HT-29 (cell line): ENCODE measurements at regions not wholly inside any gene's neighbourhood (a gene's known extent, or its start where the extent isn't known, plus 50 kb on each side); places are given as distances from the start of the nearest gene placed in this dataset.
A peak's percentile ranks its signal among the peaks of the same experiment; 100 is the strongest.

Experiments used
- DNase-seq: peaks from one replicate; pipeline ENCODE4 v3.0.0-alpha.2; 2015; ENCODE audit warnings: low spot score

DNA sequence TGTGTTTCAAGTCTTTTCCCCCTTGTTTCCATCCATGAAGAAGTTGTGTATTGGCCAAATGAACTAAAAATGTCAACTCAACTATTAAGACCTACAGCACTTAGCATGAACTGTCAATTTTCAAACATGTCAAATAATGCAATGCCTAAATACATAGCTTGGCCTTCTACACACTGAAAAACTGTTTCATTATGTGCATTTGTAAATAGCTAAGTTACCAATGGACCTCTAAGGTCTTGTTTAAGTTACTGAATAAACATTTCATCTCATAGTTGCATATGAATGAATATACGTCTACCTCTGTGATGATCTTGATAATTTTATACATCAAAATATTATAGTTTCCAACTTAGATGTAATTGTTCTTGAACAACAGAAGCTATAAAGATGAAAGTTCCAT lies 744.5 kb downstream of the EFNB2 start:
- DNase-seq: no peak

DNA sequence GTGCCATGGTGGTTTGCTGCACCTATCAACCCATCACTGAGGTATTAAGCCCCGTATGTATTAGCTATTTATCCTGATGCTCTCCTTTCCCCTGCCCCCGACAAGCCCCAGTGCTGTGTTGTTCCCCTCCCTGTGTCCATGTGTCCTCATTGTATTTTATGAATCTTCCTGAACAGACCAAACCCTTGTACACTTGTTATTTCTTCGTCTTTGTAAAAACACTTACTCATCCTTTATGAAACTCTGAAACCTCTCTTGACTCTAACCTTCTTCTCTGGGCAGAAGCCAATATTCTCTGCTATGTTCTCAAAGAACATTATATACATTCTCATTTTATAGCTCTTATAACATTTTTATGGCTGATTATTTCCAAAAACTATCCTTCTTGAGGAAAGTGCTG lies 746.9 kb downstream of the EFNB2 start:
- no peak for DNase-seq

DNA sequence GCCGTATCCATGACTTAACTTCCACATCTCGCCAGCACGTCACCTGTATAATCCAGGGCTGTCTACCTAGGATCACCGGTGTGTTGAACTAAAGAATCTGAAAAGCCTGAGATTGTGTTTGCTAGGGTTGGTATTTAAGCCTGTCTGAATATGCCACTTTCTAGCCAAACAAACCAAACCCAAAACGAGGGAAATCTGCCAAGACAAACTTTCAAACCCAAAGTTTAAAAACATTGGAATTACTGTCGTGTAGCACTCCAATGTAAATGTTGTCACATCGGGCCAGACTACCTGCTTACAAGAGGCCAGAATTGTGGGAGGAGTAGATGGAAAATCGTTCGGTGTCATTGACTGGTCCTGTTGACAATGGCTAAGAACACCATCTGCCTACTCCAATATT lies 747.8 kb downstream of the EFNB2 start:
- no peak for DNase-seq

DNA sequence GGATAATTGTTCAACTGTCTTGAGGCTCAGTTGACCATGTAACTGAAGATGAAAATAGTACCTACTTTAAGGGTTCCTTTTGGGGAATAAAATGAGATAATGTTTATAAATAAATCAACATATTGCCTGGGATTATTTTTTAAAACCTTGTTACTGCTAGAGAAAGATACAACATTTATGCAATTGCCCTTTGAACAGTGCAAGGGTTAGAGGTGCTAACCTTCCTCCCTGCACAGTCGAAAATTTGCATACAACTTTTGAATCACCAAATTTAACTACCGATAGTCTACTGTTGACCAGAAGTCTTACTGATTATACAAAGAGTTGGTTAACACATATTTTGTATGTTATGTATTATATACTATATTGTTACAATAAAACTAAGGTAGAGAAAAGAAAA lies 750.0 kb downstream of the EFNB2 start:
- no peak for DNase-seq

DNA sequence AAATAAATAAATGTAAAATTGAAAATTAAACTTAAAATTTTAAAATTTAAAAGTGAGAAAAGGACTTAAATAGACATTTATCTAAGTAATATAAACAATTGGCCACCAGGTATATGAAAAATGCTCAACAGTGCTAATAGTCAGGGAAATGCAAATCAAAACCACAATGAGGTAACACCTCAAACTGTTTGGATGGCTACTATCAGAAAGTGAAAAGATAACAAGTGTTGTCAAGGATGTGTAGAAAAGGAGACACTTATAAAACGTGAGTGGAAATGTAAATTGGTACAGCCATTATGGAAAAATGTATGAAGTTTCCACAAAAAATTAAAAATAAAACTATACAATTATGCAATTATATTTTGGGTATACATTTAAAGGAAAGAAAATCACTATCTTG lies 752.2 kb downstream of the EFNB2 start:
- DNase-seq: no peak

- no peak for DNase-seq
Observed at GRCh38 chr13:105778196-105778595, 757.3 kb downstream of the EFNB2 start.

DNA sequence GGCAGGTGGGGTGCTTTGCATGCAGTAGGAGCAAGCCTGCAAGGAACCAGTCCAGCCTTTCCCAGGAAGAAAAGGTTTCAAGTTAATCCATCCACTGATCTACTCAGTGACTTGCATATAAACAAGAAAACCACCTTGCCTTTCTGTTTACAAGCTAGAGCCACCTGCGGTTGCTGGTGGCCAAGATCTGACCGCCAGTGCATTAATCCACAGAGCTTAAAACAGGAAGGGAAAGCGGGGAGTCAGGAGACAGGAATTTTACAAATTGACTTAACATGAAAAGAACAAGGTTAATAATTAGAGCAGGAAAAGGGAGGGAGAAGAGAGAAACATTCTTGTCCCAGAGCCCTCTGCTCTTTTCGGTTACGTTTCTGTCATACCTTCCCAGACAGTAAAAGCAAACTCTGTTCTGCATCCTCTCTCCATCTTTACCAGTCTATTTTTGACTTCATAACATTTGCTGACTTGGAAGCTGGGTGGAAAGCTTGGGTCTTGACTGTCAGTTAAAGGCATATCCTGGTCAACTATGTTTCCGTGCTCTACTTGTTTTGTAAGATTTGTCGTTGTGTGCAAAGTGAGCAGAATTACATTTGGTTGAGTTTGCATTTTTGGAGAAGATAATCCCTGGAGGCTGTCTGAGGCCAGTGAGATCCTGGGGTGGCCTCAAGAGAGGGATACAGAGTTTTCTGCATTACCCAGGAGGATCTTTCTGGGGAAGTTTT lies 760.6 kb downstream of the EFNB2 start:
- DNase-seq: peak; percentile 95

GRCh38 chr13:105773863-105774538 lies 761.5 kb downstream of the EFNB2 start:
- peak; percentile 82 for DNase-seq

- DNase-seq: no peak
Observed at GRCh38 chr13:105773241-105773640, 762.2 kb downstream of the EFNB2 start.

GRCh38 chr13:105764486-105764885 lies 771.0 kb downstream of the EFNB2 start:
- no peak for DNase-seq

GRCh38 chr13:105763851-105764250 lies 771.6 kb downstream of the EFNB2 start:
- no peak for DNase-seq

DNA sequence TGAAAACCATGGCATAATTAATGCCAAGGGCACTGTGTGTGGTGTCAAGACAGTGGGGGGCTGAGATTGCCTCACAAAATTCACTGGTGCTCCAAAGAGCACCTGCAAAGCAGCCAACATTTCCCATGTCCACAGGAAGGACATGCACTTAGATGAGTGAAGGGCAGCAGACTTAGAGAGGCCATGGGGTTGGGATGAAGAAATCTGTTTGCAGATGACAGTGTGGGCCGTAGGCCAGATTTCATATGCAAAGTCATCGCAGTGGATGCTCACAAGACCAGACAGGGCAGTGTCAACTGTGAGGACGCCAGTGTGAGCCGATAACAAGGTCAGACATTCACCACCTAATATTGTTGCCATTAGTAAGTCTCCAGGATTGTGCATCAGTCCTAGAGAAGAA lies 773.4 kb downstream of the EFNB2 start:
- DNase-seq: no peak

GRCh38 chr13:105758918-105759860 lies 776.3 kb downstream of the EFNB2 start:
- DNase-seq: no peak

DNA sequence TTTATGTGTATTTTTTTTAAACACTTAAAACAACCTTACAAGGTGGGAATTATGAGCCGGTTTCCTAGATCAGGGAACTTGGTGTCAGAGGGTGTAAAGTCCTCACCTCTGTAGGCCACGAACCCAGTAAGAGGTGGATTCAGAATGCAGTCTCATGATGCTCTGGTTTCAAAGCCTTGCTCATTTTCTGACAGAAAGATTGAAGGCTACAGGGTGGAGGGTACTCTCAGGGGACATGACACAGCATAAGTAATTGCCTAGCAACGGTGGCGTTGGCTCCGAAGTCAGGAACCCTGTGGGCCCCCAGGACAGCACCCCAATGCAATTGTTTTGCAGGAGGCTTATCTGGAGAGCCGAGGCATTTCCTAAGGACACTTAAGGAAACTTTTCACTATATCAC lies 794.7 kb downstream of the EFNB2 start:
- DNase-seq: no peak

DNA sequence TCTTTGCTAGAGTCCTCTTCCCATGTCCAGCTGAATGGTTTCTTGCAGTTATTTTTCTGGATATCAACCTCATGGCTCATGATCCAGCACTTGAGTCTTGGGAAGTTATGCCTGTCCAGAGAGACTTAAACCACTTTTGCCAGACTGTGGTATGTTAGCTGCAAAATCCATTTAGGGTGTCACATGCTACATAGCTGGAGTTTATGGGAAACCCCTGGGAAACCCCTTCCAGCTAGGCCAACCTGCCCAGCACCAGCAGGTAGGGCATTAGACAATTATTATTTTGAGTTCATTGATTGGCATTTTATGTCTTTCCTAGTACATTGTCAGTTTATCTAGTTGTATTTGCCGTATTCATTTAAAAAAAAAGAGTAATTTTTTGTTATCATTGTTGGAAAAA lies 797.8 kb downstream of the EFNB2 start:
- DNase-seq: no peak

DNA sequence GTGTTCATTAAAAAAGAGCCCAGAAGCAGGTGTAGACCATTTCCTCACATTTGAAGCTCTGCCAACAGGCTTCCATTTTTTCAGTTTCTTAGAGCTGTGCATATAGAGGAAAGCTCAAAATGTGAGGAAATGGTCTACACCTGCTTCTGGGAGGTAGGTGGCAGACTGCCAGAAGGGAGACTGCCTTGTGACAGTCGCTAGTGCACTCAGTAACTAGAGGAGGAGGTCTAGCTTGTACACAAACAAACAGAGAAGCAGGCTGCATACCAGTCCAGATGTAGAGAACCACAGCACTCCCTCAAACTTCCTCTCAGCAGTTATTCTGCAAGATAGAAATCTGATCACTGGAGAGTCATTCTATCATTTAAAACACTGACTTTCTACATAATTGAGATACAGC lies 800.2 kb downstream of the EFNB2 start:
- DNase-seq: peak; percentile 48

DNA sequence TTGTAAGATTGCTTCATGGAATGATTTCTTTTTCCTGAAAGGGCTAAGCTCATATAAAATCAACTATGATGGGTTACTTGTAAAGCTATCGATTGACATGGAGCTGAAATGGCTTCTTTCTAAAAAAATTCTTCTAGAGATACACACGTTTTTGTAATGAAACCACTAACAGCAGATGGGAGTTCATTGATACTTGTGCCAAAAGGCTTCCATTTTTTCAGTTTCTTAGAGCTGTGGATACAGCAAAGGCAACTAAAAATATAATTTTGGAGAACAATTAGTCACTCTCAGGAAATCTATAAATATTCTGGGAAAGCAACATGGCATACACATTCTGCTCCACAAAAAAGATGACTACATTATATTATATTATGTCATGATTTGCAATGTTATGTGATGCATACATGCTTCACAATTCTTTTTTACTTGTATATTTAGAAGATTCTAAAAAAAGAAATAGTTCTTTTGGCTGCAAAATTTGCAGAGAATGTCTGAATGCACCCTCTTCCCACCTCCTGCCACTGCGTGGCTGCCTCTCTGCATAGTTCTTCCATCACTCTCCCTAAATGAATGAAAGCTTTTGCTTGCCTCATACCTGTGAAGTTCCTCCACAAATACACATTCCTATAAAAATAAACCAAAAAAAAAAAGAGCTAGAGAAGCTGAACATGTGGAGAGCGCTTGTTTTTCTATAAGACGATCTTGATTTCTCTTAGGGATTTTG lies 802.5 kb downstream of the EFNB2 start:
- DNase-seq: no peak

- no peak for DNase-seq
Observed at GRCh38 chr13:105725887-105726286, 809.6 kb downstream of the EFNB2 start.

DNA sequence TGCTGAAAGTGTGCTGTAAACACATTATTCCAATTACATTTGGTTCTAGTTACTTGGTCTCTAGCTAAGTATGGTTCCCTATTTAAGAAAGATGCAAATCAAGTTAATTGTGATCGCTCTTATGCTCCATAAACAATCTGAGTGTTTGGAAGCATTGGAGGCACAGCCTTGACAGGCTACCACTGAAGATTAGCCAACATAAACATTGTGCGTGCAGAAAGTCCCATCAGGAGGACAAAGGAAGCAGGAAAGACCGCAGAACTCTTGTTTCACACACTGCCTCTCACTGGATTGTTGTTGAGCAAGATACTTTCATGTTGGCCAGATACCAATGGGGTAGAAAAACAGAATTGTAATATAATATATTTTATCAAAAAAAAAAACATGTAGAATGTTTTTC lies 814.4 kb downstream of the EFNB2 start:
- no peak for DNase-seq

- no peak for DNase-seq
Observed at GRCh38 chr13:105719859-105720258, 815.6 kb downstream of the EFNB2 start.

- DNase-seq: no peak
Observed at GRCh38 chr13:105709181-105709580, 826.3 kb downstream of the EFNB2 start.

GRCh38 chr13:105703843-105704242 lies 831.6 kb downstream of the EFNB2 start:
- DNase-seq: no peak
